C4-2B (cell line): ENCODE measurements at regions not wholly inside any gene's neighbourhood (a gene's known extent, or its start where the extent isn't known, plus 50 kb on each side); places are given as distances from the start of the nearest gene placed in this dataset.

Experiments
- ZFX ChIP-seq: fragments of 450-650 bp; IDR thresholded peaks from 2 replicates; pipeline ENCODE4 v1.6.1; 2017
- TF ChIP-seq, protein P1 (sequence below): fragments of 450-650 bp; conservative IDR thresholded peaks from 2 replicates; pipeline ENCODE4 v1.5.1; 2017; ENCODE audit warnings: mild to moderate bottlenecking

DNA sequence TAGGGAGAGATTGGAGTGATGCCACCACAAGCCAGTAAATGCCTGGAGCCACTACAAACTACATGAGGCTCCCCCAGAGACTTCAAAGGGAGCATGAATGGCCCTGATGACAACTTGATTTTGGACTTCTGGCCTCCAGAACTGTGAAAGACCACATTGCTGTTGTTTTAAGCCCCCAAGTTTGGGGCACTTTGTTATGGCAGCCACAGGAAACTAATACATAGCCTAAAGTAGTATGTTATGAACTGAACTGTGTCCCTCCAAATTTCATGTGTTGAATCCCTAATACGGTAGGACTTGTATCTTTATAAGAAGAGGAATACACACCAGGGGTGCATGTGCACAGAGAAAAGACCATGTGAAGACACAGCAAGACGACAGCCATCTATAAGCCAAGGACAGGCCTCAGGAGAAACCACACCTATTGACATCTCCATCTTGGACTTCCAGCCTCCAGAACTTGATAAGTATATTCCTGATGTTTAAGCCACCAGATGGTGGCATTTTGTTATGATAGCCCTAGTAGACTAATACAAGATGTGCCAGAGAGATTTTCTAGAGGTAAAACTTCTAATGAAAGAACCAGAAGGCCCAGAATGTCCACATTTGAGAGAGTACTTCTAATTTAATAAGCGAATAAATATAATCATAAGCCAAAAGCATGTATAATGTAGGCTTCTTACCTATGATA, 127.1 kb upstream of the BMP4 start:
- TF ChIP-seq, protein P1, sequence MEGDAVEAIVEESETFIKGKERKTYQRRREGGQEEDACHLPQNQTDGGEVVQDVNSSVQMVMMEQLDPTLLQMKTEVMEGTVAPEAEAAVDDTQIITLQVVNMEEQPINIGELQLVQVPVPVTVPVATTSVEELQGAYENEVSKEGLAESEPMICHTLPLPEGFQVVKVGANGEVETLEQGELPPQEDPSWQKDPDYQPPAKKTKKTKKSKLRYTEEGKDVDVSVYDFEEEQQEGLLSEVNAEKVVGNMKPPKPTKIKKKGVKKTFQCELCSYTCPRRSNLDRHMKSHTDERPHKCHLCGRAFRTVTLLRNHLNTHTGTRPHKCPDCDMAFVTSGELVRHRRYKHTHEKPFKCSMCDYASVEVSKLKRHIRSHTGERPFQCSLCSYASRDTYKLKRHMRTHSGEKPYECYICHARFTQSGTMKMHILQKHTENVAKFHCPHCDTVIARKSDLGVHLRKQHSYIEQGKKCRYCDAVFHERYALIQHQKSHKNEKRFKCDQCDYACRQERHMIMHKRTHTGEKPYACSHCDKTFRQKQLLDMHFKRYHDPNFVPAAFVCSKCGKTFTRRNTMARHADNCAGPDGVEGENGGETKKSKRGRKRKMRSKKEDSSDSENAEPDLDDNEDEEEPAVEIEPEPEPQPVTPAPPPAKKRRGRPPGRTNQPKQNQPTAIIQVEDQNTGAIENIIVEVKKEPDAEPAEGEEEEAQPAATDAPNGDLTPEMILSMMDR = no peak
- no peak for TF ChIP-seq ZFX
